ENCODE measurements at regions not wholly inside any gene's neighbourhood (a gene's known extent, or its start where the extent isn't known, plus 50 kb on each side); places are given as distances from the start of the nearest gene placed in this dataset.

DNA sequence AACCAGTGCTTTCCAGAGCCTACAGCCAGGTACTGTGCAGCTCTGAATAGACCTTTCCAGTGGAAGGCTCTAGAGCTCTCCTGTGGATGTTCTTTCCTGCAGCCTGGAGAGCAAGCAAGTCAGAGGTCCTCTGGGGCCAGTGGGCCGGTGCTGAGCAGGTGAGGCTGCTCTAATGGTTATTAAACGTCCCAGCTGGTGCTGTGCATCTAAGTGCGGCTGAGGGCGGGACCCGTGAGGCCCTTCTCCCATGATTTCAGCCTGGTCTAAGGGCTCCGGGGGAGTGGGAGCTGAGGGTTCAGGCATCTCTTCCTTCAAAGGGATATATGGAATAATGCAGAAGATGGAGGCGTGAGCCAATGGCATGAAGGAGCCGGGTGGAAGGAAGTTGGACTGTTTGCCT, 83.7 kb upstream of the SDK2 start:
- no peaks in the 10 kb centered on the region for H3K4me1 ChIP-seq (ENCODE audit: control insufficient read depth in 1 of 2, insufficient read depth in 2 of 2, low read length in 2 of 2)
- H3K79me2 ChIP-seq (ENCODE audit: insufficient read depth, low read length) = no peaks in the 10 kb centered on the region
- no peak for ATAC-seq
- BruUV-seq (replicated peaks) = no TSS peak
- H3K9ac ChIP-seq (ENCODE audit: low read length) = no peak overlapping the region
- no peak overlapping the region for H3K4me2 ChIP-seq (ENCODE audit: low read length)
- POLR2A ChIA-PET = no interaction called here
- CTCF ChIA-PET = no interaction called here
- no peak for TF ChIP-seq FOSL1 (IDR thresholded peaks at IDR 0.05; ENCODE audit: low read depth)
- TF ChIP-seq, protein P1, sequence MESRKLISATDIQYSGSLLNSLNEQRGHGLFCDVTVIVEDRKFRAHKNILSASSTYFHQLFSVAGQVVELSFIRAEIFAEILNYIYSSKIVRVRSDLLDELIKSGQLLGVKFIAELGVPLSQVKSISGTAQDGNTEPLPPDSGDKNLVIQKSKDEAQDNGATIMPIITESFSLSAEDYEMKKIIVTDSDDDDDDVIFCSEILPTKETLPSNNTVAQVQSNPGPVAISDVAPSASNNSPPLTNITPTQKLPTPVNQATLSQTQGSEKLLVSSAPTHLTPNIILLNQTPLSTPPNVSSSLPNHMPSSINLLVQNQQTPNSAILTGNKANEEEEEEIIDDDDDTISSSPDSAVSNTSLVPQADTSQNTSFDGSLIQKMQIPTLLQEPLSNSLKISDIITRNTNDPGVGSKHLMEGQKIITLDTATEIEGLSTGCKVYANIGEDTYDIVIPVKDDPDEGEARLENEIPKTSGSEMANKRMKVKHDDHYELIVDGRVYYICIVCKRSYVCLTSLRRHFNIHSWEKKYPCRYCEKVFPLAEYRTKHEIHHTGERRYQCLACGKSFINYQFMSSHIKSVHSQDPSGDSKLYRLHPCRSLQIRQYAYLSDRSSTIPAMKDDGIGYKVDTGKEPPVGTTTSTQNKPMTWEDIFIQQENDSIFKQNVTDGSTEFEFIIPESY (IDR thresholded peaks at IDR 0.05; ENCODE audit: extremely low read depth, insufficient replicate concordance, low read length) = no peak
- TF ChIP-seq JUND (IDR thresholded peaks at IDR 0.05) = no peak
- TF ChIP-seq SIN3A (IDR thresholded peaks at IDR 0.05; ENCODE audit: low read depth) = no peak
- TF ChIP-seq CEBPB (IDR thresholded peaks at IDR 0.05; ENCODE audit: low read depth) = no peak
- TF ChIP-seq REST (IDR thresholded peaks at IDR 0.05; ENCODE audit: low read depth) = no peak
- DNase-seq (ENCODE audit: low read depth, low spot score) = no peak
- H3K9me2 ChIP-seq (ENCODE audit: insufficient read depth) = no peaks in the 10 kb centered on the region
- H2AFZ ChIP-seq (ENCODE audit: low read depth, low read length, poor library complexity, severe bottlenecking) = no peak overlapping the region
- RAD21 ChIA-PET (ENCODE audit: low non-redundant PET in 1 of 2, low total read pairs in 2 of 2, uncharacterized antibody in 2 of 2, unreplicated experiment in 2 of 2) = no interaction called here
- no peaks in the 10 kb centered on the region for H3K36me3 ChIP-seq (ENCODE audit: control insufficient read depth in 1 of 2, insufficient read depth in 2 of 2, low read length in 2 of 2)
- intact Hi-C loops (cut with micrococcal nuclease) = no loop called here
- peaks cover 47% of the 10 kb centered on the region for H3K27me3 ChIP-seq (ENCODE audit: insufficient read depth, low read length)
- H3K9me3 ChIP-seq (ENCODE audit: control insufficient read depth in 1 of 2, insufficient read depth in 1 of 2, low read depth in 1 of 2, low read length in 2 of 2) = peaks cover 10 to 18% of the 10 kb centered on the region in 2 experiments; a peak in 3 of 4 replicates
- no peak overlapping the region for H3K27ac ChIP-seq (ENCODE audit: low read depth, low read length)
- H4K20me1 ChIP-seq (ENCODE audit: insufficient read depth) = no peaks in the 10 kb centered on the region
- H3K4me3 ChIP-seq (replicated peaks in 1 of 2; ENCODE audit: low read depth in 1 of 2, low read length in 2 of 2) = no peak overlapping the region

All from HCT116 (cell line).